Neural cell (in vitro differentiated cells): ENCODE measurements at regions not wholly inside any gene's neighbourhood (a gene's known extent, or its start where the extent isn't known, plus 50 kb on each side); places are given as distances from the start of the nearest gene placed in this dataset.

Experiments used
- H2AFZ ChIP-seq: fragments of 200-600, 300-800 bp; sonication (generic), shearing (Covaris generic); 2 replicates; pipeline ENCODE4 v1.6.0; 2014; ENCODE audit warnings: low read depth, mild to moderate bottlenecking, antibody characterized with exemption, low read length, moderate library complexity
- H3F3A ChIP-seq: fragments of 200-600 bp; shearing (Covaris generic); 2 replicates; pipeline ENCODE4 v1.6.1; 2016; ENCODE audit warnings: mild to moderate bottlenecking, moderate library complexity, mixed read lengths, antibody characterized with exemption, low read length; ENCODE audit not compliant: insufficient read depth, poor library complexity, severe bottlenecking
- H3K27ac ChIP-seq: fragments of 200-600, 300-800 bp; sonication (generic), shearing (Covaris generic); 2 replicates; pipeline ENCODE4 v1.5.1; 2014; ENCODE audit warnings: mild to moderate bottlenecking, low read length, moderate library complexity
- H3K27me3 ChIP-seq: fragments of 300-800, 200-600 bp; sonication (generic), shearing (Covaris generic); 2 replicates; pipeline ENCODE4 v1.6.0; 2014; ENCODE audit warnings: mild to moderate bottlenecking, low read depth, low read length, moderate library complexity; ENCODE audit not compliant: insufficient read depth
- H3K36me3 ChIP-seq: fragments of 300-800, 200-600 bp; sonication (generic), shearing (Covaris generic); 2 replicates; pipeline ENCODE4 v1.5.1; 2014; ENCODE audit warnings: mild to moderate bottlenecking, antibody characterized with exemption, low read length, moderate library complexity; ENCODE audit not compliant: insufficient read depth
- H3K4me2 ChIP-seq: fragments of 300-800, 200-600 bp; sonication (generic), shearing (Covaris generic); 2 replicates; pipeline ENCODE4 v1.6.0; 2014; ENCODE audit warnings: mild to moderate bottlenecking, low read length
- H3K4me3 ChIP-seq: fragments of 300-800, 200-600 bp; sonication (generic), shearing (Covaris generic); 2 replicates; pipeline ENCODE4 v1.5.1; 2014; ENCODE audit warnings: mild to moderate bottlenecking, low read length, moderate library complexity
- H3K79me2 ChIP-seq: fragments of 200-600 bp; shearing (Covaris generic); replicated peaks from 2 replicates; pipeline ENCODE4 v1.6.0; 2014; ENCODE audit warnings: mild to moderate bottlenecking, low read length, moderate library complexity; ENCODE audit not compliant: insufficient read depth
- H3K9ac ChIP-seq: fragments of 300-800, 200-600 bp; sonication (generic), shearing (Covaris generic); 2 replicates; pipeline ENCODE4 v1.6.1; 2016; ENCODE audit warnings: mild to moderate bottlenecking, low read length, mixed read lengths
- H3K9me2 ChIP-seq: fragments of 200-600 bp; shearing (Covaris generic); 2 replicates; pipeline ENCODE4 v1.6.1; 2016; ENCODE audit warnings: mild to moderate bottlenecking, low read length, mixed read lengths; ENCODE audit not compliant: insufficient read depth
- H3K9me3 ChIP-seq: fragments of 200-600, 300-800 bp; sonication (generic), shearing (Covaris generic); 2 replicates; pipeline ENCODE4 v1.6.1; 2016; ENCODE audit warnings: mild to moderate bottlenecking, mixed run types, low read length, moderate library complexity, mixed read lengths
- H4K20me1 ChIP-seq: fragments of 200-600 bp; shearing (Covaris generic); 2 replicates; pipeline ENCODE4 v1.6.1; 2016; ENCODE audit warnings: mild to moderate bottlenecking, mixed run types; ENCODE audit not compliant: insufficient read depth
- EP300 ChIP-seq: fragments of 450-650 bp; conservative IDR thresholded peaks from 2 replicates; pipeline ENCODE4 v1.6.1; 2014; ENCODE audit warnings: antibody characterized with exemption, mild to moderate bottlenecking, moderate library complexity; ENCODE audit not compliant: poor library complexity, severe bottlenecking
- EZH2 ChIP-seq: fragments of 200-600, 300-800 bp; shearing (Covaris generic), sonication (generic); IDR thresholded peaks from 2 replicates; pipeline ENCODE4 v1.6.1; 2014; ENCODE audit warnings: antibody characterized with exemption, low read length, borderline replicate concordance, mild to moderate bottlenecking; ENCODE audit not compliant: insufficient read depth, poor library complexity, severe bottlenecking
- MXI1 ChIP-seq: fragments of 450-650 bp; conservative IDR thresholded peaks from 2 replicates; pipeline ENCODE4 v1.6.1; 2014; ENCODE audit warnings: antibody characterized with exemption, mild to moderate bottlenecking; ENCODE audit not compliant: poor library complexity, severe bottlenecking
- POLR2AphosphoS5 ChIP-seq: IDR thresholded peaks from 2 replicates; pipeline ENCODE4 v1.6.1; 2012
- RAD21 ChIP-seq: fragments of 450-650 bp; conservative IDR thresholded peaks from 2 replicates; pipeline ENCODE4 v1.6.1; 2014; ENCODE audit warnings: antibody characterized with exemption, mild to moderate bottlenecking, moderate library complexity
- SMC3 ChIP-seq: fragments of 450-650 bp; conservative IDR thresholded peaks from 2 replicates; pipeline ENCODE4 v1.6.1; 2014; ENCODE audit warnings: antibody characterized with exemption, mild to moderate bottlenecking, moderate library complexity; ENCODE audit not compliant: poor library complexity
- TAF1 ChIP-seq: IDR thresholded peaks from 2 replicates; pipeline ENCODE4 v1.6.1; 2012; ENCODE audit warnings: low read depth
- TF ChIP-seq, protein P1 (sequence below): IDR thresholded peaks from 2 replicates; pipeline ENCODE4 v1.6.1; 2012; ENCODE audit warnings: borderline replicate concordance
- TF ChIP-seq, protein P2 (sequence below): fragments of 450-650 bp; IDR thresholded peaks from 2 replicates; pipeline ENCODE4 v1.5.1; 2014; ENCODE audit warnings: antibody characterized with exemption, mild to moderate bottlenecking, moderate library complexity; ENCODE audit not compliant: poor library complexity, severe bottlenecking

DNA sequence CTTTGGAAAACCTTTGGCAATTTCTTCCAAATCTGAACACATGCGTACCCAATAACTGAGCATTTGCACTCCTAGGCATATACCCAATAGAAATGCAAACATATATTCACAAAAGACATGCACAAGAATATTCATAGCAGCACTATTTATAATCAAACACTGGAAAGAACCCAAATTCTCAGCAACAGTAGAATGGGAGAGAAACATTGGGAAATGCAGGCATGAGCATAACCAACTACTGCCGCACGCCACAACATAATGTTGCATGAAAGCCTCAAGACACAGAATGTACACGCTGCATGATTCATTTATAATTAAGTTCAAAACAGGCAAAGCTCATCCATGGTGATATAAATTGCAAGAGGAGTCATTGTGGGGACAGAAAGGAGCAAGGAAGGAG, 69.5 kb upstream of the FBXO28 start:
- Histone ChIP-seq H3K9me2 (no peaks in the 10 kb centered on the region), H4K20me1 (no peaks in the 10 kb centered on the region), H3K4me3 (no peak overlapping the region), H3K4me2 (no peak overlapping the region), H3K27ac (no peak overlapping the region), H3K79me2 (no peaks in the 10 kb centered on the region), H3K9me3 (no peaks in the 10 kb centered on the region), H3F3A (no peaks in the 10 kb centered on the region), H3K27me3 (no peaks in the 10 kb centered on the region), H2AFZ (no peak overlapping the region), H3K9ac (no peak overlapping the region), H3K36me3 (no peaks in the 10 kb centered on the region)
- TF ChIP-seq TAF1: no peak
- no peak for TF ChIP-seq POLR2AphosphoS5
- no peak for TF ChIP-seq SMC3
- TF ChIP-seq, protein P1, sequence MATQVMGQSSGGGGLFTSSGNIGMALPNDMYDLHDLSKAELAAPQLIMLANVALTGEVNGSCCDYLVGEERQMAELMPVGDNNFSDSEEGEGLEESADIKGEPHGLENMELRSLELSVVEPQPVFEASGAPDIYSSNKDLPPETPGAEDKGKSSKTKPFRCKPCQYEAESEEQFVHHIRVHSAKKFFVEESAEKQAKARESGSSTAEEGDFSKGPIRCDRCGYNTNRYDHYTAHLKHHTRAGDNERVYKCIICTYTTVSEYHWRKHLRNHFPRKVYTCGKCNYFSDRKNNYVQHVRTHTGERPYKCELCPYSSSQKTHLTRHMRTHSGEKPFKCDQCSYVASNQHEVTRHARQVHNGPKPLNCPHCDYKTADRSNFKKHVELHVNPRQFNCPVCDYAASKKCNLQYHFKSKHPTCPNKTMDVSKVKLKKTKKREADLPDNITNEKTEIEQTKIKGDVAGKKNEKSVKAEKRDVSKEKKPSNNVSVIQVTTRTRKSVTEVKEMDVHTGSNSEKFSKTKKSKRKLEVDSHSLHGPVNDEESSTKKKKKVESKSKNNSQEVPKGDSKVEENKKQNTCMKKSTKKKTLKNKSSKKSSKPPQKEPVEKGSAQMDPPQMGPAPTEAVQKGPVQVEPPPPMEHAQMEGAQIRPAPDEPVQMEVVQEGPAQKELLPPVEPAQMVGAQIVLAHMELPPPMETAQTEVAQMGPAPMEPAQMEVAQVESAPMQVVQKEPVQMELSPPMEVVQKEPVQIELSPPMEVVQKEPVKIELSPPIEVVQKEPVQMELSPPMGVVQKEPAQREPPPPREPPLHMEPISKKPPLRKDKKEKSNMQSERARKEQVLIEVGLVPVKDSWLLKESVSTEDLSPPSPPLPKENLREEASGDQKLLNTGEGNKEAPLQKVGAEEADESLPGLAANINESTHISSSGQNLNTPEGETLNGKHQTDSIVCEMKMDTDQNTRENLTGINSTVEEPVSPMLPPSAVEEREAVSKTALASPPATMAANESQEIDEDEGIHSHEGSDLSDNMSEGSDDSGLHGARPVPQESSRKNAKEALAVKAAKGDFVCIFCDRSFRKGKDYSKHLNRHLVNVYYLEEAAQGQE: no peak
- TF ChIP-seq RAD21: no peak
- TF ChIP-seq MXI1: no peak
- TF ChIP-seq EZH2: no peak
- TF ChIP-seq EP300: no peak
- TF ChIP-seq, protein P2, sequence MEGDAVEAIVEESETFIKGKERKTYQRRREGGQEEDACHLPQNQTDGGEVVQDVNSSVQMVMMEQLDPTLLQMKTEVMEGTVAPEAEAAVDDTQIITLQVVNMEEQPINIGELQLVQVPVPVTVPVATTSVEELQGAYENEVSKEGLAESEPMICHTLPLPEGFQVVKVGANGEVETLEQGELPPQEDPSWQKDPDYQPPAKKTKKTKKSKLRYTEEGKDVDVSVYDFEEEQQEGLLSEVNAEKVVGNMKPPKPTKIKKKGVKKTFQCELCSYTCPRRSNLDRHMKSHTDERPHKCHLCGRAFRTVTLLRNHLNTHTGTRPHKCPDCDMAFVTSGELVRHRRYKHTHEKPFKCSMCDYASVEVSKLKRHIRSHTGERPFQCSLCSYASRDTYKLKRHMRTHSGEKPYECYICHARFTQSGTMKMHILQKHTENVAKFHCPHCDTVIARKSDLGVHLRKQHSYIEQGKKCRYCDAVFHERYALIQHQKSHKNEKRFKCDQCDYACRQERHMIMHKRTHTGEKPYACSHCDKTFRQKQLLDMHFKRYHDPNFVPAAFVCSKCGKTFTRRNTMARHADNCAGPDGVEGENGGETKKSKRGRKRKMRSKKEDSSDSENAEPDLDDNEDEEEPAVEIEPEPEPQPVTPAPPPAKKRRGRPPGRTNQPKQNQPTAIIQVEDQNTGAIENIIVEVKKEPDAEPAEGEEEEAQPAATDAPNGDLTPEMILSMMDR: no peak

DNA sequence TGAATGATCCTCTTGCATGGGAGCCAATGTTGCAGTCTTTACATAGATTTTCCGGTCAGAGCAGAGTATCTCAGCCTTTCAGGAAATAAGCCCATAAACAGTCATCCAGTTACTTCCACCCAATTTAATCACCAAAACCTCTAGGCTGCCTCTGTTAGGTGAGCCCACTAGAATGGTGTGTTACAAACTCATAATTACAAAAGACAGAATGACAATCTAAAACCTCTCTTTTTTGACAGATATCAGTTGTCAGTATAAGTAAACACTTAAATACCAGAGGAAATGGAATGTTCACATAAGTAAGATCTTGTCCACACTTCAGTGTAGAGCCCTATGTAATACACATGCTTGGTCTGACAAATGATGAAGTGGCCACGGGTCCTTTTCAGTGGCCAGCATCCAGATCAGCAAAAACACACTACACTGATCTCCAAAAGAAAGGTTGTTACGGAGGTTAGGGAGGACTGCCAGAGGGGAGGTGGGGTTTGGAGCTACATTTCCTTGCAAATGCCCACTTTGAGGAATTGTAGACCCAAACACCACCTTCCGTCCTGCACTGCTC, 71.3 kb upstream of the FBXO28 start:
- Histone ChIP-seq H3K79me2 (no peaks in the 10 kb centered on the region), H3K4me2 (no peak overlapping the region), H3K27ac (no peak overlapping the region), H3K36me3 (no peaks in the 10 kb centered on the region), H4K20me1 (no peaks in the 10 kb centered on the region), H3K9me3 (no peaks in the 10 kb centered on the region), H3K27me3 (no peaks in the 10 kb centered on the region), H3K9ac (no peak overlapping the region), H3K4me3 (no peak overlapping the region), H3K9me2 (no peaks in the 10 kb centered on the region), H2AFZ (no peak overlapping the region), H3F3A (no peaks in the 10 kb centered on the region)
- TF ChIP-seq RAD21 (no peak), POLR2AphosphoS5 (no peak), EZH2 (no peak), MXI1 (no peak), SMC3 (no peak), TAF1 (no peak), EP300 (no peak)
- TF ChIP-seq, protein P2: no peak
- TF ChIP-seq, protein P1: no peak
